ENCODE measurements at regions not wholly inside any gene's neighbourhood (a gene's known extent, or its start where the extent isn't known, plus 50 kb on each side); places are given as distances from the start of the nearest gene placed in this dataset.

GRCh38 chr5:74169701-74170100, 470.8 kb downstream of the ENC1 start:
- no peak overlapping the region for H2AFZ ChIP-seq (ENCODE audit: low read depth, low read length)
- peaks cover 5 to 8% of the 10 kb centered on the region in 2 experiments for H3K27me3 ChIP-seq (ENCODE audit: control insufficient read depth in 2 of 2, insufficient read depth in 2 of 2, low read length in 2 of 2)
- CTCF ChIA-PET, result no interaction called here
- dilution Hi-C loops (cut with MboI; ENCODE audit: extremely low pct_ligation_motif_present, low sequenced_read_pairs) (no loop called here), intact Hi-C loops (cut with micrococcal nuclease) (loop anchor here (1.0 kb wide), 1 partner anchor 37 kb away; no protein-coding TSS in a partner anchor)
- H3K27ac ChIP-seq (ENCODE audit: insufficient read depth, low read depth, low read length), result no peak overlapping the region
- no peaks in the 10 kb centered on the region for H3K36me3 ChIP-seq (ENCODE audit: control insufficient read depth in 2 of 2, extremely low read depth in 1 of 2, insufficient read depth in 2 of 2, low read length in 2 of 2)
- H3K9ac ChIP-seq (replicated peaks; ENCODE audit: extremely low read depth, insufficient read depth, low read length), result no peak overlapping the region
- H3K9me1 ChIP-seq (replicated peaks; ENCODE audit: control insufficient read depth, extremely low read depth, insufficient read depth, low read length), result no peaks in the 10 kb centered on the region
- no peak for TF ChIP-seq POLR2A (IDR thresholded peaks at IDR 0.05; ENCODE audit: low read depth, low read length)
- no peak for TF ChIP-seq MYC (IDR thresholded peaks at IDR 0.05; ENCODE audit: low read depth, low read length)
- no peak for TF ChIP-seq GATA2 (IDR thresholded peaks at IDR 0.05; ENCODE audit: insufficient read depth, insufficient read length, low read depth, low read length)
- no peak for TF ChIP-seq JUN (IDR thresholded peaks at IDR 0.05; ENCODE audit: borderline replicate concordance, insufficient read depth, insufficient read length, low read depth)
- TF ChIP-seq FOS (IDR thresholded peaks at IDR 0.05; ENCODE audit: borderline replicate concordance, insufficient read depth, low read length), result no peak
- TF ChIP-seq CTCF (IDR thresholded peaks at IDR 0.05; ENCODE audit: extremely low read depth in 1 of 2, insufficient read depth in 1 of 2, low read depth in 1 of 2, low read length in 2 of 2), result no peak
- TF ChIP-seq EZH2 (IDR thresholded peaks at IDR 0.05; ENCODE audit: borderline replicate concordance, low read depth, low read length, severe bottlenecking), result no peak
- TF ChIP-seq MAX (IDR thresholded peaks at IDR 0.05; ENCODE audit: insufficient read depth, insufficient read length), result no peak
- TF ChIP-seq POLR2AphosphoS5 (IDR thresholded peaks at IDR 0.05; ENCODE audit: insufficient read depth, low read depth, low read length), result no peak
- H3K9me3 ChIP-seq (replicated peaks; ENCODE audit: control insufficient read depth, insufficient read depth, low read length), result no peaks in the 10 kb centered on the region
- POLR2A ChIA-PET, result no interaction called here
- no peaks in the 10 kb centered on the region for H4K20me1 ChIP-seq (replicated peaks; ENCODE audit: control insufficient read depth, extremely low read depth, insufficient read depth, low read length)
- no peak overlapping the region for H3K4me2 ChIP-seq (ENCODE audit: insufficient read depth, low read length)
- FAIRE-seq, result no peak
- peaks cover 20% of the 10 kb centered on the region for H3K4me1 ChIP-seq (ENCODE audit: control insufficient read depth, extremely low read depth, insufficient read depth, low read length)
- BruUV-seq (replicated peaks), result no TSS peak
- no peak for DNase-seq (ENCODE audit: low read depth, low spot score)
- no peak overlapping the region for H3K4me3 ChIP-seq (replicated peaks in 1 of 3; ENCODE audit: insufficient read depth in 1 of 3, low read depth in 1 of 3, low read length in 3 of 3)
- H3K79me2 ChIP-seq (ENCODE audit: control insufficient read depth, insufficient read depth, low read length), result no peaks in the 10 kb centered on the region

Measured in endothelial cell of umbilical vein (primary cell).